OCI-LY7 (cell line): ENCODE measurements at regions not wholly inside any gene's neighbourhood (a gene's known extent, or its start where the extent isn't known, plus 50 kb on each side); places are given as distances from the start of the nearest gene placed in this dataset.

Source experiments
- BruUV-seq: library from RNA; stranded (reverse); fragments of 400-500 nt; replicated peaks from 2 replicates; lab custom pipeline; 2021; lab: Mats Ljungman, UMichigan
- CTCF ChIA-PET: fragments of 300-600 bp; sonication (Branson Sonifier 250); formaldehyde crosslinking; loops from one replicate; lab custom pipeline; 2022; ENCODE audit warnings: antibody characterized with exemption; ENCODE audit not compliant: unreplicated experiment; lab: Charles Lee
- POLR2A ChIA-PET: fragments of 300-600 bp; sonication (Branson Sonifier 250); formaldehyde crosslinking; loops from one replicate; lab custom pipeline; 2022; ENCODE audit warnings: antibody characterized with exemption; lab: Charles Lee
- DNase-seq: peaks from one replicate; pipeline ENCODE4 v3.0.0-alpha.2; 2015; ENCODE audit warnings: low spot score
- H2AFZ ChIP-seq: fragments of 200-600 bp; sonication (generic), shearing (Covaris generic); 2 replicates; pipeline ENCODE4 v1.6.1; 2014; ENCODE audit warnings: mild to moderate bottlenecking, antibody characterized with exemption, low read length, moderate library complexity
- H3K27ac ChIP-seq: fragments of 200-600 bp; sonication (generic); 2 replicates; pipeline ENCODE4 v1.5.1; 2014; ENCODE audit warnings: mixed run types, low read depth, mild to moderate bottlenecking, moderate library complexity, low read length, inconsistent platforms; ENCODE audit not compliant: poor library complexity, severe bottlenecking
- H3K36me3 ChIP-seq: fragments of 200-600 bp; sonication (generic); 2 replicates; pipeline ENCODE4 v1.6.1; 2014; ENCODE audit warnings: mild to moderate bottlenecking, antibody characterized with exemption, low read length, moderate library complexity, mixed read lengths; ENCODE audit not compliant: insufficient read depth
- H3K4me1 ChIP-seq: fragments of 200-600 bp; sonication (generic); 2 replicates; pipeline ENCODE4 v1.5.1; 2014; ENCODE audit warnings: mild to moderate bottlenecking, low read length; ENCODE audit not compliant: insufficient read depth, poor library complexity, severe bottlenecking
- H3K4me2 ChIP-seq: fragments of 200-600 bp; sonication (generic); 2 replicates; pipeline ENCODE4 v1.6.1; 2014; ENCODE audit warnings: mild to moderate bottlenecking, low read length
- H3K4me3 ChIP-seq: fragments of 200-600 bp; sonication (generic); 2 replicates; pipeline ENCODE4 v1.5.1; 2014; ENCODE audit warnings: mild to moderate bottlenecking, low read depth, low read length; ENCODE audit not compliant: poor library complexity, severe bottlenecking
- H3K79me2 ChIP-seq: fragments of 200-600 bp; sonication (generic); 2 replicates; pipeline ENCODE4 v1.6.1; 2016; ENCODE audit warnings: low read depth, mild to moderate bottlenecking, low read length, moderate library complexity, mixed read lengths; ENCODE audit not compliant: insufficient read depth
- H3K9me2 ChIP-seq: fragments of 200-600 bp; sonication (generic); 2 replicates; pipeline ENCODE4 v1.6.1; 2016; ENCODE audit warnings: mild to moderate bottlenecking, low read length, mixed read lengths; ENCODE audit not compliant: insufficient read depth
- H3K9me3 ChIP-seq: fragments of 200-600 bp; sonication (generic); 2 replicates; pipeline ENCODE4 v1.6.1; 2014; ENCODE audit warnings: mild to moderate bottlenecking, mixed run types, low read length, mixed read lengths
- H4K20me1 ChIP-seq: fragments of 200-600 bp; sonication (generic); 2 replicates; pipeline ENCODE4 v1.6.1; 2014; ENCODE audit warnings: mild to moderate bottlenecking, antibody characterized with exemption, low read length, moderate library complexity, mixed read lengths; ENCODE audit not compliant: insufficient read depth
- CTCF ChIP-seq: fragments of 200-600 bp; sonication (generic); conservative IDR thresholded peaks from 2 replicates; pipeline ENCODE4 v1.5.1; 2014; ENCODE audit warnings: mild to moderate bottlenecking, antibody characterized with exemption, low read length, moderate library complexity, mixed read lengths
- EZH2phosphoT487 ChIP-seq: fragments of 200-600 bp; sonication (generic); IDR thresholded peaks from 2 replicates; pipeline ENCODE4 v1.6.1; 2018; ENCODE audit warnings: low read depth, borderline replicate concordance, mild to moderate bottlenecking, mixed run types, antibody characterized with exemption, low read length, moderate library complexity, mixed read lengths
- intact Hi-C: fragments of 100-400 bp; cut with micrococcal nuclease; formaldehyde crosslinking; loops from one replicate; pipeline ENCODE4 v1.10.0; 2022; ENCODE audit not compliant: unreplicated experiment

- no peaks in the 10 kb centered on the region for H3K9me2 ChIP-seq
- POLR2A ChIA-PET = no interaction called here
- no peaks in the 10 kb centered on the region for H3K4me1 ChIP-seq
- no peak overlapping the region for H3K4me2 ChIP-seq
- CTCF ChIA-PET = no interaction called here
- H4K20me1 ChIP-seq = no peaks in the 10 kb centered on the region
- H3K9me3 ChIP-seq = no peaks in the 10 kb centered on the region
- TF ChIP-seq EZH2phosphoT487 (no peak), CTCF (no peak)
- H3K36me3 ChIP-seq = no peaks in the 10 kb centered on the region
- no peak for DNase-seq
- no peaks in the 10 kb centered on the region for H3K79me2 ChIP-seq
- no peak overlapping the region for H2AFZ ChIP-seq
- H3K27ac ChIP-seq = no peak overlapping the region
- no TSS peak for BruUV-seq
- no peak overlapping the region for H3K4me3 ChIP-seq
- intact Hi-C loops = no loop called here
These were observed 124.1 kb upstream of the ACO1 start for GRCh38 chr9:32260151-32260862.

DNA sequence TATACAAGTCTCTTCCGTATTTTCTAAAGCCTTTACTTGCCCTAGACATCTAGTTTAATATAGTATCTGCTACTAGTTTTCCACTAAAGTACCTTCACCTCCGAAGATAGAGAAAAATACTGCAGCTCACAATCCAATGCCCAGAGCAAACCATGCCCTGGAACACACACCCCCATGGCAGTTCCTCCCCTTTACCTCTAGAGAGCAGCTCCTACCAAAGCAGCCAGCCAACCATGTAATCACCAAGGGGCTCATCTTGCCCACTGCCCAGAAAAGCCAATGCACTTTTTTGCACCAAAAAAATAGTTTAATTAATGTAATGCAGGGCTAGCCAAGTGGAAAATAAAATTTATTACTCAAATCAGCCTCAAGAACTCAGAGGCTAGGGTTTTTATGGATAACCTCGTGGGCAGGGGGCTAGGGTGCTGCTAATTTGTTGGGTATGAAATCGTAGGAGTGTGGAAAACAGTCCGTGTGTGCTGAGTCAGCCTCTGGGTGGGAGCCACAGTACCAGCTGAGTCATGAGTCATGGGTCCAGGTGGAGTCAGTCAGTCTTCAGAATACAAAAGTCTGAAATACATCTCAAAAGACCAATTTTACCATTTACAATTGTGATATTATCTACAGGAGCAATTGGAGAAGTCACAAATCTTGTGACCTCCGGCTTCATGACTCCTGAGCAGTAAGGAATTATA, 120.1 kb upstream of the ACO1 start:
- 0 out of 2 replicates have a peak, but pooled peaks have one; percentile 31 for TF ChIP-seq CTCF
- no peak for TF ChIP-seq EZH2phosphoT487
- Histone ChIP-seq H3K27ac (no peak overlapping the region), H3K36me3 (no peaks in the 10 kb centered on the region), H3K79me2 (no peaks in the 10 kb centered on the region), H4K20me1 (no peaks in the 10 kb centered on the region), H3K4me1 (no peaks in the 10 kb centered on the region), H3K4me3 (no peak overlapping the region), H3K4me2 (no peak overlapping the region), H2AFZ (no peak overlapping the region), H3K9me3 (no peaks in the 10 kb centered on the region), H3K9me2 (no peaks in the 10 kb centered on the region)
- ChIA-PET POLR2A (no interaction called here), CTCF (no interaction called here)
- BruUV-seq = no TSS peak
- DNase-seq = peak; percentile 1
- intact Hi-C loops = no loop called here

GRCh38 chr9:32265037-32265436, 119.4 kb upstream of the ACO1 start:
- Histone ChIP-seq H2AFZ (no peak overlapping the region), H3K9me2 (no peaks in the 10 kb centered on the region), H3K9me3 (no peaks in the 10 kb centered on the region), H3K4me2 (no peak overlapping the region), H3K27ac (no peak overlapping the region), H3K4me3 (no peak overlapping the region), H3K4me1 (no peaks in the 10 kb centered on the region), H3K36me3 (no peaks in the 10 kb centered on the region), H4K20me1 (no peaks in the 10 kb centered on the region), H3K79me2 (no peaks in the 10 kb centered on the region)
- no TSS peak for BruUV-seq
- TF ChIP-seq CTCF = no peak
- no peak for TF ChIP-seq EZH2phosphoT487
- intact Hi-C loops = no loop called here
- POLR2A ChIA-PET = no interaction called here
- no peak for DNase-seq
- CTCF ChIA-PET = no interaction called here
